SK-N-SH (cell line): ENCODE measurements at regions not wholly inside any gene's neighbourhood (a gene's known extent, or its start where the extent isn't known, plus 50 kb on each side); places are given as distances from the start of the nearest gene placed in this dataset.

ENCODE experiments used
- CTCF ChIA-PET: fragments of 300-600, 350-600 bp; formaldehyde crosslinking; extraction: SDS; loops from one replicate; lab custom pipeline; 2021; lab: Yijun Ruan, JAX
- POLR2A ChIA-PET: fragments of 350-600 bp; sonication (Branson Sonifier 250); formaldehyde crosslinking; extraction: SDS; loops from one replicate; lab custom pipeline; 2020; ENCODE audit warnings: antibody characterized with exemption, inconsistent platforms; lab: Yijun Ruan, JAX
- DNase-seq: peaks from one replicate; pipeline ENCODE4 v3.0.0; 2012
- H2AFZ ChIP-seq: fragments of 200-600 bp; sonication (generic); 2 replicates; pipeline ENCODE4 v1.8.1; 2016; ENCODE audit warnings: antibody characterized with exemption, mild to moderate bottlenecking, low read depth
- H3F3A ChIP-seq: fragments of 200-600 bp; sonication (generic); replicated peaks from 2 replicates; pipeline ENCODE3; 2016; ENCODE audit warnings: antibody characterized with exemption, mild to moderate bottlenecking; ENCODE audit not compliant: insufficient read depth
- H3K27ac ChIP-seq, 2 experiments: fragments of 200-500 bp in 1 of 2; fragments of 200-600 bp in 1 of 2; sonication (Bioruptor generic) in 1 of 2; sonication (generic), shearing (Covaris generic) in 1 of 2; 2 replicates each; pipeline versions ENCODE4 v1.5.1 to v1.6.1; 2014 to 2016; ENCODE audit warnings: low read depth in 2 of 2, inconsistent platforms in 1 of 2, low read length in 1 of 2, mild to moderate bottlenecking in 1 of 2, mixed read lengths in 1 of 2
- H3K27me3 ChIP-seq: fragments of 200-600 bp; sonication (generic), shearing (Covaris generic); 2 replicates; pipeline ENCODE4 v1.6.1; 2016; ENCODE audit warnings: mixed run types; ENCODE audit not compliant: insufficient read depth
- H3K36me3 ChIP-seq, 2 experiments: fragments of 200-500 bp in 1 of 2; fragments of 200-600 bp in 1 of 2; sonication (Bioruptor generic) in 1 of 2; sonication (generic) in 1 of 2; replicated peaks in 1 of 2; 2 replicates each; pipeline versions ENCODE3 to v1.5.1; 2014 to 2016; ENCODE audit warnings: low read length in 1 of 2, mild to moderate bottlenecking in 1 of 2; ENCODE audit not compliant: insufficient read depth in 2 of 2, control insufficient read depth in 1 of 2
- H3K4me1 ChIP-seq, 2 experiments: fragments of 200-500 bp in 1 of 2; fragments of 200-600 bp in 1 of 2; sonication (Bioruptor generic) in 1 of 2; sonication (generic), shearing (Covaris generic) in 1 of 2; 2 replicates each; pipeline versions ENCODE4 v1.5.1 to v1.6.1; 2014 to 2016; ENCODE audit warnings: low read depth in 1 of 2, low read length in 1 of 2, mixed run types in 1 of 2; ENCODE audit not compliant: insufficient read depth in 2 of 2, control insufficient read depth in 1 of 2
- H3K4me2 ChIP-seq: fragments of 200-600 bp; sonication (generic), shearing (Covaris generic); 2 replicates; pipeline ENCODE4 v1.6.1; 2017; ENCODE audit warnings: mixed run types
- H3K4me3 ChIP-seq, 2 experiments: fragments of 200-500 bp in 1 of 2; fragments of 200-600 bp in 1 of 2; sonication (Bioruptor generic) in 1 of 2; sonication (generic), shearing (Covaris generic) in 1 of 2; 2 replicates each; pipeline versions ENCODE4 v1.5.1 to v1.8.1; 2014 to 2016; ENCODE audit warnings: low read depth in 2 of 2, inconsistent platforms in 1 of 2, low read length in 1 of 2, mild to moderate bottlenecking in 1 of 2, mixed read lengths in 1 of 2, moderate library complexity in 1 of 2
- H3K79me2 ChIP-seq: fragments of 200-600 bp; sonication (generic); 2 replicates; pipeline ENCODE4 v1.8.1; 2017; ENCODE audit warnings: mild to moderate bottlenecking; ENCODE audit not compliant: insufficient read depth
- H3K9ac ChIP-seq: fragments of 200-600 bp; sonication (generic); 2 replicates; pipeline ENCODE4 v1.6.1; 2017; ENCODE audit warnings: mixed run types
- H3K9me2 ChIP-seq: fragments of 200-600 bp; sonication (generic); 2 replicates; pipeline ENCODE4 v1.6.1; 2017; ENCODE audit warnings: mixed run types
- H3K9me3 ChIP-seq: fragments of 200-600 bp; sonication (generic); 2 replicates; pipeline ENCODE4 v1.6.1; 2017; ENCODE audit warnings: mixed run types, mild to moderate bottlenecking, moderate library complexity
- H4K20me1 ChIP-seq: fragments of 200-600 bp; sonication (generic); 2 replicates; pipeline ENCODE4 v1.6.1; 2017; ENCODE audit warnings: mild to moderate bottlenecking, mixed run types; ENCODE audit not compliant: insufficient read depth
- CHD2 ChIP-seq: fragments of 150-350 bp; IDR thresholded peaks from 2 replicates; pipeline ENCODE4 v1.6.1; 2018; ENCODE audit warnings: low read length; ENCODE audit not compliant: partially characterized antibody
- ELF1 ChIP-seq: IDR thresholded peaks from 2 replicates; pipeline ENCODE4 v1.4.0; 2012
- EP300 ChIP-seq, 2 experiments: IDR thresholded peaks; 2 replicates each; pipeline versions ENCODE4 v1.4.0 to v1.6.1; 2012; ENCODE audit warnings: borderline replicate concordance in 1 of 2, low read depth in 1 of 2, low read length in 1 of 2
- EZH2phosphoT487 ChIP-seq: fragments of 200-600 bp; sonication (generic); IDR thresholded peaks from 2 replicates; pipeline ENCODE4 v1.6.1; 2017; ENCODE audit warnings: low read depth, mixed run types, mild to moderate bottlenecking, antibody characterized with exemption, moderate library complexity, borderline replicate concordance
- GATA2 ChIP-seq: sonication (generic); formaldehyde crosslinking; IDR thresholded peaks from 2 replicates; pipeline ENCODE4 v1.5.0; 2020; ENCODE audit warnings: mild to moderate bottlenecking, missing genetic modification reagents
- MEF2A ChIP-seq: IDR thresholded peaks from 2 replicates; pipeline ENCODE4 v1.4.0; 2012; ENCODE audit warnings: low read depth, borderline replicate concordance
- MXI1 ChIP-seq: IDR thresholded peaks from 2 replicates; pipeline ENCODE4 v1.6.1; 2012; ENCODE audit warnings: mild to moderate bottlenecking, low read depth, low read length, improper control_type of control experiment
- NFIC ChIP-seq: IDR thresholded peaks from 2 replicates; pipeline ENCODE4 v1.4.0; 2012; ENCODE audit warnings: borderline replicate concordance
- NRF1 ChIP-seq: IDR thresholded peaks from 2 replicates; pipeline ENCODE4 v1.6.1; 2012; ENCODE audit warnings: low read depth, mild to moderate bottlenecking, low read length
- RAD21 ChIP-seq: IDR thresholded peaks from 2 replicates; pipeline ENCODE4 v1.6.1; 2012; ENCODE audit warnings: mild to moderate bottlenecking, low read length
- RCOR1 ChIP-seq: fragments of 150-350 bp; IDR thresholded peaks from 2 replicates; pipeline ENCODE4 v1.6.1; 2017; ENCODE audit warnings: antibody characterized with exemption, low read length
- SIN3A ChIP-seq: IDR thresholded peaks from 2 replicates; pipeline ENCODE4 v1.6.1; 2012; ENCODE audit warnings: low read depth, mild to moderate bottlenecking, low read length, moderate library complexity, borderline replicate concordance
- TAF1 ChIP-seq: IDR thresholded peaks from 2 replicates; pipeline ENCODE4 v1.6.1; 2012; ENCODE audit warnings: low read depth, mild to moderate bottlenecking, low read length, moderate library complexity, borderline replicate concordance
- TEAD4 ChIP-seq: IDR thresholded peaks from 2 replicates; pipeline ENCODE4 v1.4.0; 2012; ENCODE audit warnings: mild to moderate bottlenecking, borderline replicate concordance; ENCODE audit not compliant: insufficient read depth
- YY1 ChIP-seq: IDR thresholded peaks from 2 replicates; pipeline ENCODE4 v1.4.0; 2012; ENCODE audit warnings: low read depth, mild to moderate bottlenecking
- WGBS: methylation state at CpG from one replicate; pipeline ENCODE4 v1.1.6; 2017; ENCODE audit warnings: low lambda C conversion rate; 5-methylcytosine and 5-hydroxymethylcytosine counted together
- TF ChIP-seq, protein P1 (sequence below): IDR thresholded peaks from 2 replicates; pipeline ENCODE4 v1.6.1; 2012; ENCODE audit warnings: mild to moderate bottlenecking, low read depth, low read length, moderate library complexity
- TF ChIP-seq, protein P2 (sequence below): IDR thresholded peaks from 2 replicates; pipeline ENCODE4; 2012
- TF ChIP-seq, protein P3 (sequence below): fragments of 150-350 bp; IDR thresholded peaks from 2 replicates; pipeline ENCODE4 v1.6.1; 2016; ENCODE audit warnings: mild to moderate bottlenecking, low read depth, low read length
- TF ChIP-seq, protein P4 (sequence below): fragments of 150-350 bp; IDR thresholded peaks from 2 replicates; pipeline ENCODE4 v1.6.1; 2017; ENCODE audit warnings: antibody characterized with exemption, low read length, low read depth, borderline replicate concordance
- TF ChIP-seq, protein P5 (sequence below): IDR thresholded peaks from 2 replicates; pipeline ENCODE4 v1.4.0; 2012; ENCODE audit warnings: low read depth, borderline replicate concordance

DNA sequence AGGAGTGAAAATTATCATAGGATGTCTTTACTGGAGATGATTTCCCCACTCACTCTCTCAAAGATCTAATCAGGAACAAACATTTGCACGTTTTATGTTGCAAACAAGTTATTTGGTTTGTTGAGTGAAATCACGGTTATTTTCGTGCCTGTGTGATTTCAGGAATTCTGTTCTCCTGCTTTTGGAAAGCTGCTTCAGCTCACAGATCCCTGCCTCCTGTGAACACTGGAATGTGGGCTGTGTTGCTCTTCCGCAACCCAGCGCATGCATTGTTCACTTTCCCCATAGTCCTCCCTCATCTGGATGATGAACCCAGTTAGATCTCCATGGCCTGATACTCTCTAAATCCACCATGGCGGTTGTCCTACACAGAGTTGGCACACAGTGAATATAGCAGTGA is 91.0 kb downstream of the PLEKHG1 start:
- Histone ChIP-seq H3K9ac (no peak overlapping the region), H3K27ac (no peak overlapping the region), H4K20me1 (no peaks in the 10 kb centered on the region), H3K9me2 (no peaks in the 10 kb centered on the region), H3K27me3 (no peaks in the 10 kb centered on the region), H3K36me3 (no peaks in the 10 kb centered on the region), H3F3A (no peaks in the 10 kb centered on the region), H3K4me1 (no peaks in the 10 kb centered on the region; a peak in 1 of 4 replicates), H3K4me3 (no peak overlapping the region), H3K9me3 (no peaks in the 10 kb centered on the region), H3K79me2 (no peaks in the 10 kb centered on the region), H3K4me2 (no peak overlapping the region), H2AFZ (no peak overlapping the region)
- POLR2A ChIA-PET = no interaction called here
- WGBS = 43% methylated on average over 6 of the region's 6 CpGs
- DNase-seq = no peak
- CTCF ChIA-PET = no interaction called here
- TF ChIP-seq RCOR1 = no peak
- no peak for TF ChIP-seq MEF2A
- no peak for TF ChIP-seq EZH2phosphoT487
- TF ChIP-seq, protein P1, sequence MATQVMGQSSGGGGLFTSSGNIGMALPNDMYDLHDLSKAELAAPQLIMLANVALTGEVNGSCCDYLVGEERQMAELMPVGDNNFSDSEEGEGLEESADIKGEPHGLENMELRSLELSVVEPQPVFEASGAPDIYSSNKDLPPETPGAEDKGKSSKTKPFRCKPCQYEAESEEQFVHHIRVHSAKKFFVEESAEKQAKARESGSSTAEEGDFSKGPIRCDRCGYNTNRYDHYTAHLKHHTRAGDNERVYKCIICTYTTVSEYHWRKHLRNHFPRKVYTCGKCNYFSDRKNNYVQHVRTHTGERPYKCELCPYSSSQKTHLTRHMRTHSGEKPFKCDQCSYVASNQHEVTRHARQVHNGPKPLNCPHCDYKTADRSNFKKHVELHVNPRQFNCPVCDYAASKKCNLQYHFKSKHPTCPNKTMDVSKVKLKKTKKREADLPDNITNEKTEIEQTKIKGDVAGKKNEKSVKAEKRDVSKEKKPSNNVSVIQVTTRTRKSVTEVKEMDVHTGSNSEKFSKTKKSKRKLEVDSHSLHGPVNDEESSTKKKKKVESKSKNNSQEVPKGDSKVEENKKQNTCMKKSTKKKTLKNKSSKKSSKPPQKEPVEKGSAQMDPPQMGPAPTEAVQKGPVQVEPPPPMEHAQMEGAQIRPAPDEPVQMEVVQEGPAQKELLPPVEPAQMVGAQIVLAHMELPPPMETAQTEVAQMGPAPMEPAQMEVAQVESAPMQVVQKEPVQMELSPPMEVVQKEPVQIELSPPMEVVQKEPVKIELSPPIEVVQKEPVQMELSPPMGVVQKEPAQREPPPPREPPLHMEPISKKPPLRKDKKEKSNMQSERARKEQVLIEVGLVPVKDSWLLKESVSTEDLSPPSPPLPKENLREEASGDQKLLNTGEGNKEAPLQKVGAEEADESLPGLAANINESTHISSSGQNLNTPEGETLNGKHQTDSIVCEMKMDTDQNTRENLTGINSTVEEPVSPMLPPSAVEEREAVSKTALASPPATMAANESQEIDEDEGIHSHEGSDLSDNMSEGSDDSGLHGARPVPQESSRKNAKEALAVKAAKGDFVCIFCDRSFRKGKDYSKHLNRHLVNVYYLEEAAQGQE = no peak
- no peak for TF ChIP-seq EP300 (IDR thresholded peaks at IDR 0.05; ENCODE audit: borderline replicate concordance in 1 of 2, low read depth in 1 of 2, low read length in 1 of 2)
- TF ChIP-seq, protein P2, sequence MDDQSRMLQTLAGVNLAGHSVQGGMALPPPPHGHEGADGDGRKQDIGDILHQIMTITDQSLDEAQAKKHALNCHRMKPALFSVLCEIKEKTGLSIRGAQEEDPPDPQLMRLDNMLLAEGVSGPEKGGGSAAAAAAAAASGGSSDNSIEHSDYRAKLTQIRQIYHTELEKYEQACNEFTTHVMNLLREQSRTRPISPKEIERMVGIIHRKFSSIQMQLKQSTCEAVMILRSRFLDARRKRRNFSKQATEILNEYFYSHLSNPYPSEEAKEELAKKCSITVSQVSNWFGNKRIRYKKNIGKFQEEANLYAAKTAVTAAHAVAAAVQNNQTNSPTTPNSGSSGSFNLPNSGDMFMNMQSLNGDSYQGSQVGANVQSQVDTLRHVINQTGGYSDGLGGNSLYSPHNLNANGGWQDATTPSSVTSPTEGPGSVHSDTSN = no peak
- no peak for TF ChIP-seq RAD21
- no peak for TF ChIP-seq YY1
- TF ChIP-seq NFIC = no peak
- TF ChIP-seq, all 33 proteins: peak for 0

DNA sequence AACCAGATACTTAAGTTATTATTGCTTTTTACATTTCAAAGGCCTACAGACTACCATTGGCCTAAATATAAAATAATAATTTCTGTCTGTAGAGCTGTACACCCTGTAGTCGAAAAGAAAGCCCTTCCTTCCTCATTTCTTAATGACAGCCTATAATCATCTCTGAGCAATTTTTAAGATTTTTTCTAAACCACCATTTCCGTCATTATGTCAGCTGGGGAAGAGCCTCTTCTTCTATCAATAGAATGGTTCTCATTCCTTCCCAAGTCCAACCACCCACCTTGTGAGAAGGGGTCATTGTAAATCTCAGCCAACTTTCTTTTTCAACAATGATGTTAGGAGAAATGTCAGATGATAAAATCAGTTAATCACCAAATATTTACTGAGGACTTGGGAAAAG is 91.8 kb downstream of the PLEKHG1 start:
- no peak overlapping the region for H3K4me2 ChIP-seq
- H3K36me3 ChIP-seq = no peaks in the 10 kb centered on the region
- no peak for DNase-seq
- H3F3A ChIP-seq = no peaks in the 10 kb centered on the region
- no peaks in the 10 kb centered on the region; a peak in 1 of 4 replicates for H3K4me1 ChIP-seq
- H2AFZ ChIP-seq = no peak overlapping the region
- H3K9me3 ChIP-seq = no peaks in the 10 kb centered on the region
- CTCF ChIA-PET = no interaction called here
- H3K79me2 ChIP-seq = no peaks in the 10 kb centered on the region
- H4K20me1 ChIP-seq = no peaks in the 10 kb centered on the region
- no peak overlapping the region for H3K27ac ChIP-seq
- no peaks in the 10 kb centered on the region for H3K9me2 ChIP-seq
- POLR2A ChIA-PET = no interaction called here
- no peaks in the 10 kb centered on the region for H3K27me3 ChIP-seq
- 12% methylated on average over 2 of the region's 2 CpGs for WGBS
- H3K4me3 ChIP-seq = no peak overlapping the region
- no peak overlapping the region for H3K9ac ChIP-seq
- TF ChIP-seq MEF2A (no peak), TAF1 (no peak), TEAD4 (no peak), YY1 (no peak), GATA2 (no peak), CHD2 (no peak), NFIC (no peak), RCOR1 (no peak), SIN3A (no peak), NRF1 (no peak), MXI1 (no peak), ELF1 (no peak)
- TF ChIP-seq, protein P3, sequence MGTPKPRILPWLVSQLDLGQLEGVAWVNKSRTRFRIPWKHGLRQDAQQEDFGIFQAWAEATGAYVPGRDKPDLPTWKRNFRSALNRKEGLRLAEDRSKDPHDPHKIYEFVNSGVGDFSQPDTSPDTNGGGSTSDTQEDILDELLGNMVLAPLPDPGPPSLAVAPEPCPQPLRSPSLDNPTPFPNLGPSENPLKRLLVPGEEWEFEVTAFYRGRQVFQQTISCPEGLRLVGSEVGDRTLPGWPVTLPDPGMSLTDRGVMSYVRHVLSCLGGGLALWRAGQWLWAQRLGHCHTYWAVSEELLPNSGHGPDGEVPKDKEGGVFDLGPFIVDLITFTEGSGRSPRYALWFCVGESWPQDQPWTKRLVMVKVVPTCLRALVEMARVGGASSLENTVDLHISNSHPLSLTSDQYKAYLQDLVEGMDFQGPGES = no peak
- TF ChIP-seq, protein P4, sequence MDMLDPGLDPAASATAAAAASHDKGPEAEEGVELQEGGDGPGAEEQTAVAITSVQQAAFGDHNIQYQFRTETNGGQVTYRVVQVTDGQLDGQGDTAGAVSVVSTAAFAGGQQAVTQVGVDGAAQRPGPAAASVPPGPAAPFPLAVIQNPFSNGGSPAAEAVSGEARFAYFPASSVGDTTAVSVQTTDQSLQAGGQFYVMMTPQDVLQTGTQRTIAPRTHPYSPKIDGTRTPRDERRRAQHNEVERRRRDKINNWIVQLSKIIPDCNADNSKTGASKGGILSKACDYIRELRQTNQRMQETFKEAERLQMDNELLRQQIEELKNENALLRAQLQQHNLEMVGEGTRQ = no peak
- TF ChIP-seq, protein P5, sequence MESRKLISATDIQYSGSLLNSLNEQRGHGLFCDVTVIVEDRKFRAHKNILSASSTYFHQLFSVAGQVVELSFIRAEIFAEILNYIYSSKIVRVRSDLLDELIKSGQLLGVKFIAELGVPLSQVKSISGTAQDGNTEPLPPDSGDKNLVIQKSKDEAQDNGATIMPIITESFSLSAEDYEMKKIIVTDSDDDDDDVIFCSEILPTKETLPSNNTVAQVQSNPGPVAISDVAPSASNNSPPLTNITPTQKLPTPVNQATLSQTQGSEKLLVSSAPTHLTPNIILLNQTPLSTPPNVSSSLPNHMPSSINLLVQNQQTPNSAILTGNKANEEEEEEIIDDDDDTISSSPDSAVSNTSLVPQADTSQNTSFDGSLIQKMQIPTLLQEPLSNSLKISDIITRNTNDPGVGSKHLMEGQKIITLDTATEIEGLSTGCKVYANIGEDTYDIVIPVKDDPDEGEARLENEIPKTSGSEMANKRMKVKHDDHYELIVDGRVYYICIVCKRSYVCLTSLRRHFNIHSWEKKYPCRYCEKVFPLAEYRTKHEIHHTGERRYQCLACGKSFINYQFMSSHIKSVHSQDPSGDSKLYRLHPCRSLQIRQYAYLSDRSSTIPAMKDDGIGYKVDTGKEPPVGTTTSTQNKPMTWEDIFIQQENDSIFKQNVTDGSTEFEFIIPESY = no peak
